Liver (tissue), 3 donors: ENCODE measurements at regions not wholly inside any gene's neighbourhood (a gene's known extent, or its start where the extent isn't known, plus 50 kb on each side); places are given as distances from the start of the nearest gene placed in this dataset.

ENCODE experiments used
- CTCF ChIP-seq: fragments of 150-350 bp; IDR thresholded peaks from 2 replicates; pipeline ENCODE4 v1.5.1; 2017; ENCODE audit warnings: improper control_type of control experiment, low read depth, low read length; ENCODE audit not compliant: missing input control
- EGR1 ChIP-seq, 2 donors: IDR thresholded peaks; 2 replicates each; pipeline ENCODE4 v1.6.1; 2016 to 2018; ENCODE audit warnings: antibody characterized with exemption in 2 of 2, low read depth in 2 of 2
- GABPA ChIP-seq, 2 donors: IDR thresholded peaks in 1 of 2; conservative IDR thresholded peaks in 1 of 2; 2 replicates each; pipeline ENCODE4 v1.6.1; 2016; ENCODE audit warnings: antibody characterized with exemption in 2 of 2, mild to moderate bottlenecking in 1 of 2, moderate library complexity in 1 of 2
- JUND ChIP-seq, 2 donors: IDR thresholded peaks; 2 replicates each; pipeline ENCODE4 v1.6.1; 2016; ENCODE audit warnings: antibody characterized with exemption in 2 of 2
- SP1 ChIP-seq: IDR thresholded peaks from 2 replicates; pipeline ENCODE4 v1.6.1; 2018; ENCODE audit warnings: antibody characterized with exemption, mild to moderate bottlenecking
- YY1 ChIP-seq: IDR thresholded peaks from 2 replicates; pipeline ENCODE4 v1.6.1; 2016; ENCODE audit warnings: antibody characterized with exemption, mild to moderate bottlenecking
- TF ChIP-seq, protein P1 (sequence below): IDR thresholded peaks from 2 replicates; pipeline ENCODE4 v1.6.1; 2016; ENCODE audit warnings: antibody characterized with exemption
- donor health status: healthy.
- donor health status: healthy.

- TF ChIP-seq CTCF (no peak), GABPA (IDR thresholded peaks at IDR 0.05 in 1 of 2, conservative IDR thresholded peaks at IDR 0.05 in 1 of 2) (no peak), YY1 (no peak), EGR1 (IDR thresholded peaks at IDR 0.05; ENCODE audit: low read depth in 2 of 2) (no peak), JUND (IDR thresholded peaks at IDR 0.05) (no peak), SP1 (no peak)
- TF ChIP-seq, protein P1, sequence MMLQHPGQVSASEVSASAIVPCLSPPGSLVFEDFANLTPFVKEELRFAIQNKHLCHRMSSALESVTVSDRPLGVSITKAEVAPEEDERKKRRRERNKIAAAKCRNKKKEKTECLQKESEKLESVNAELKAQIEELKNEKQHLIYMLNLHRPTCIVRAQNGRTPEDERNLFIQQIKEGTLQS, result no peak
These were observed 267.3 kb upstream of the SLITRK3 start for GRCh38 chr3:165463531-165463930.
